GM19463 (cell line): ENCODE measurements at regions not wholly inside any gene's neighbourhood (a gene's known extent, or its start where the extent isn't known, plus 50 kb on each side); places are given as distances from the start of the nearest gene placed in this dataset.

Experiments
- ATAC-seq: cut with Tn5 transposase; IDR thresholded peaks from one replicate; pipeline ENCODE4 v1.9.1; 2021; ENCODE audit warnings: mild to moderate bottlenecking, moderate library complexity; ENCODE audit not compliant: unreplicated experiment

- no peak for ATAC-seq
Measured at GRCh38 chr5:68352166-68352565, 136.6 kb downstream of the PIK3R1 start.

DNA sequence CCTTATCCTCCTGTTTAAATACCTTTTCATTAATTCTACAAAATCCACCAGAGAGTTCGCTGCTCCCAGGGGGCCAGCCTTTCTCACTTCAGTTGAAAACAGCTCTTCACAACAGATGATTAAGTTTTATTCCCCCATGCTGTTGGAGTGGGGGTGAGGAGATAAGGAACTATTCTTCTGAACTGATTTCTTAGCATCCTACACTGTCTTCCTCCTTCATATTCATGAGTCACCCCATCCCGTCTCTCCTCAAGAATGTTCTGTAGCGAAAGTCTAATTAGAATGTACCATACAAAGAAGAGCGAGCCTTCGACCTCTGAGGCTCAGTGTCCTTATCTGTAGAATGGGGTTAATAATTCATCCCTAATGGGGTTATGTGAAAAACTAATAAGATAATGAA, 138.0 kb downstream of the PIK3R1 start:
- no peak for ATAC-seq

GRCh38 chr5:68354315-68354714, 138.8 kb downstream of the PIK3R1 start:
- ATAC-seq, result no peak

DNA sequence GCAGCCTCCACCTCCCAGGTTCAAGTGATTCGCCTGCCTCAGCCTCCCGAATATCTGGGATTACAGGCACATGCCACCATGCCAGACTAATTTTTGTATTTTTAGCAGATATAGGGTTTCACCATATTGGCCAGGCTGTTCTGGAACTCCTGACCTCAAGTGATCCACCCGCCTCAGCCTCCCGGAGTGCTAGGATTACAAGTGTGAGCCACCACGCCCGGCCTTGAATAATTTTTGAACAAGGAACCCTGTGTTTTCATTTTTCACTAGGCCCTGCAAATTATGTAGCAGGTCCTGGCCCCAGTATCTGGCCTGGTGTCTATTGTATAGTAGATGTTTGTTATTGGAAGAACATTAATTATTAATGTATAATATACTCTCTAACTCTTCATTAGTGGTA, 140.7 kb downstream of the PIK3R1 start:
- no peak for ATAC-seq

DNA sequence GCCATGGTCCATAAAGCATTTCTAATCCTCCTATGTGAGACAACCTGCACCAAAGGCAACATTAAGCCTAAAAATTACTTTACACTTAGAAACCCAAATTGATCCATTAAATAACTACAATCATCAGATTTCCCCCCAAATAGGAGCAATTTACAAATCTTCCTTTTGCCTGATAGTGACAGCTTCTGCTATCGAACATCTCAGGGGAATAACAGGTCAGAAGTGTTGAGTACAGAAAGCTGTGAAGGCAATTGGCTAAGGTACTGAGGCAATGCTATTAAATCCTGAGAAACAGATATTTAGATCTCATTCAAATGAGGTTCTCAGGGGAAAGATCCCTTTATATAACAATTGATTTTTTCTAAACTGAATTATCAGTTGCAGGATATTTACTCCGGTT, 141.1 kb downstream of the PIK3R1 start:
- ATAC-seq, result no peak

- no peak for ATAC-seq
Measured at GRCh38 chr5:68359699-68360098, 144.1 kb downstream of the PIK3R1 start.

DNA sequence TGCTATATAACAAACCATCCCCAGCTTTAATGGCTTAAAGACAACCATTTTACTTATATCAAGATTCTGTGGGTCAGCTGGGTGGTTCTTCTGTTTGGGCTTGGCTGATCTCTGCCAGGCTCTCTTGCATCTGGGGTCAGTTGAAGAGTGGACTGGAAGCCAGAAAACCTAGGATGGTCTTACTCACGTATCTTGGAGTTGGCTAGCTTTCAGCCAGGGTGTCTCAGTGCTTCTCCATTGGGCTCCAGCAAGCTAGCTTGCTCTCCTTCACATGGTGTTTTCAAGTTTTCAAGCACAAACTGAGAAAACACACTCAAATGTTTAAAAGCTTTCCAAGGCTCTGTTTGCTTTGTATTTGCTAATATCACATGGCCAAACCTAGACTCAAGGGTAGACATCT, 146.8 kb downstream of the PIK3R1 start:
- ATAC-seq, result no peak

GRCh38 chr5:68365889-68366288, 150.3 kb downstream of the PIK3R1 start:
- no peak for ATAC-seq

- no peak for ATAC-seq
Measured at GRCh38 chr5:68367287-68367686, 151.7 kb downstream of the PIK3R1 start.

GRCh38 chr5:68367717-68368116, 152.2 kb downstream of the PIK3R1 start:
- ATAC-seq, result no peak

GRCh38 chr5:68368311-68369022, 152.9 kb downstream of the PIK3R1 start:
- ATAC-seq, result no peak

- no peak for ATAC-seq
Measured at GRCh38 chr5:68369023-68369359, 153.4 kb downstream of the PIK3R1 start.

- ATAC-seq, result peak; percentile 72
Measured at GRCh38 chr5:68369457-68370125, 154.0 kb downstream of the PIK3R1 start.

DNA sequence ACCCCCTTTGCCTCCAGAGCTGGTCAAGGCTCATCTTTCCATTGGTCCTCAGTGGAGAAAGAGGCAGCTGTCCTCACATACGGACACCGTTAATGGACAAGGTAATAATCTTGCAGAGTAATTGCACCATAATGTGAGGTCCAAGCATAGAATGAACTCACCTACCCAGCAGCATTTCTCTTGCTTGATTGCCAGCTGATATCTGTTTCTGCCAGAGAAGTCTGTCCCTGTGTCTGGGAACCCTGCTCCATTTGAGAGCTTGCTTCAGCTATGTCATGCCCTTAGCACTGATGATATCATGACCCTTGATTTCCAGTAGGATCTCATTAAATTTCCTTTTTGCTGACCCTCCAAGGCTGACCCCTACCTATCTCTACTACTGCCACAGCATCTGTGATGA, 154.6 kb downstream of the PIK3R1 start:
- no peak for ATAC-seq

- no peak for ATAC-seq
Measured at GRCh38 chr5:68371607-68372006, 156.1 kb downstream of the PIK3R1 start.

DNA sequence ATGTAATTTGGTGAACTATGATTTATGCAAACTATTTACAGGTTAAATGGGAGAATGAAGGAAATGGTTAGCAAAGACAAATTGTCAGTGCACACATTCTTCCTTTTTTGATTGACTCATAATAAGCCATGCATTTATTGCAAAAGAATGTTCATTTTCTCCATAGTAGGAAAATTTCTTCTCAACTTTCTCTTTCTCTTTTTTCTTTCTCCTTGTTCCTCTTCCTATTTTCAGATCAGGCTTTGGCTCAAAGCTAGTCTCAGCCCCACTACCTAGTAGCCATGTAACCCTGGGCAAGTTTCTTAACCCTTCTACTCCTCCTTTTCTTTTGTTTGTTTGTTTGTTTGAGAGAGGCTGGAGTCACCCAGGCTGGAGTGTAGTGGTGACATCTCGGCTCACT, 156.6 kb downstream of the PIK3R1 start:
- ATAC-seq, result no peak

- no peak for ATAC-seq
Measured at GRCh38 chr5:68373050-68373449, 157.5 kb downstream of the PIK3R1 start.

DNA sequence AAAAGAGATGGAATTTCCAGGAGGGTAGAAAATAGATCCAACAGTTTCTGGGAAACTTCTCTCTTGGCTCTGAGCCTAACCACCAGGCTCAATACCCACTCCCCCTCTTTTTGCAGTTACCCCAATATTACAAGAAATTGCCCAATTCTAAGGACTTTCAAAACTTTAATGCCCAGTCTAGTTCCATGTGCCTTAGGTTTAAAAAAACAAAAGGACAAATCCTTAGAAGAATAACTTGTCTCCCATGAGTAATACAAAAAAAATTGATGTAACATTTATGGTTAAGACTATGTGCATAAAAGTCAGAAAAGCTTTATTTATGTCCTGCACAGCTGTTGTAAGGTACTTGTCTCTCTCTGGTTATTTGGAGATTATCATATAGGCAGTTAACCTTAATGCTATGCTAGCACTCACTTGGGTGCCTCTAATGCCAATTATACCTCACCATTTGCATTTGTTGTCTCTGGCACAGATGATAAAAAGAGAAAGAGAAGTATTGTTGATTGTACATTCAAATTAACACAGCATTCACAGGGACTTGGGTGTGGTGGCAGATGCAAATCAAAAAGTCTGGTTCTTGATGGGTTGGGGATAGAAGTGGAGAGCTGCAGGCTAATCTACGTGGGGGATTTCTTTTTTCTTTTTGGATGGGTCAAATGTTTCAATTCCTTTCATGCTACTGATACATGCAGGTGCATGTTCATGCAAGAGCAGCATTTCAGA, 159.4 kb downstream of the PIK3R1 start:
- ATAC-seq, result peak; percentile 35

GRCh38 chr5:68375540-68375939, 160.0 kb downstream of the PIK3R1 start:
- no peak for ATAC-seq

GRCh38 chr5:68376935-68377334, 161.4 kb downstream of the PIK3R1 start:
- no peak for ATAC-seq

DNA sequence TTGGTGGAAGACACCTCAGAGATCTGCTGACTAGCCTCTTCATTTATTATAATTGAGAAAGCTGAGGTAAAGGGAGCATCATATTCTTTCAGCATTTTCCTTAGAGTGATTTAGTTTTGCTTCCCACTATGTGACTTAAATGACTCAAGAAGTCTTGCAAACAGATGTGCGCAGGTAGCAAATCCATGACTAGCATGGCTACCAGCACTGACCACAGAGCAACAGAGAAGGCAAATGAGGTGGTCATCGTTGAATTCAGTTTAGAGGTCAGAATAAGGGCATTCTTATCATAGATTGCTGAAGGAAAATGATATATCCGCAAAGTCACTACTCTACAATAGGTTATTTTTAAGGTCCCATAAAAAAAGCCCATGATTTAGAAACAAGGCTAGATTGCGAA, 162.2 kb downstream of the PIK3R1 start:
- no peak for ATAC-seq

DNA sequence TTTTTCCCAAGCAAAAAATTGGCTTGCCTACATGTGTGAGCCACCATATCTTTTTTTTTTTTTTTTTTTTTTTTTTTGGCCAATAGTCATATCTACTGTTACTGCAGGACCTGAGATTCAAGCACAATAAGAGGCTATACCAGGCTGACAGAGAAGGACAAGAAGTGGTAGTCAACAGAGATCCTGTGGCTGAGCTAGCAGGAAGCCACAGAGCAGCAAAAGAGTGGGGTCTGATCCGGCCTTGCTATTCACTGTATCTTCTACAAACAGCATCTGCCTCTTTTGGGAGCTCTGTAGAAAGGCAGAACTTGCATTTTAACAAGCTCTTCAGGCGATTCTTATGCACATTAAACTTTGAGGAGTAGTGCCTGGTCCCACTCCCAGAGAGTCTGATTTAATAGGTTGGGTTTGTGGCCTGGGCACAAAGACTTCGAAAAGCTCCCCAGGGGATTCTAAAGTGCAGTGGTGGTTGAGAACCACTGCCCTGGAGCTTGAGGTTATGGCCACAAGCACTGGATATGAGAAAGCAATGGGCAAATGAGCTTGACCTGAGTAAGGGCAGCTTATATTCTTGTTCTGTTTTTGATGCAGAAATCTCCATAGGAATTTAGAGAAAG, 162.8 kb downstream of the PIK3R1 start:
- peak; percentile 81 for ATAC-seq
